NCI-H345 (cell line): ENCODE measurements at regions not wholly inside any gene's neighbourhood (a gene's known extent, or its start where the extent isn't known, plus 50 kb on each side); places are given as distances from the start of the nearest gene placed in this dataset.
"Not testable (repeated sequence)": the region's sequence is repeated elsewhere in the genome, so short reads cannot be mapped to it uniquely, and the experiment has no call there.

Source experiments
- DNase-seq: peaks from one replicate; lab custom pipeline; 2025; lab: John Stamatoyannopoulos, UW

- no peak for DNase-seq
Observed at GRCh38 chr10:113495553-113495952, 57.3 kb upstream of the HABP2 start.

GRCh38 chr10:113496111-113497109 is 56.4 kb upstream of the HABP2 start:
- DNase-seq = no peak

GRCh38 chr10:113497198-113497597 is 55.7 kb upstream of the HABP2 start:
- DNase-seq = no peak

GRCh38 chr10:113498997-113499396 is 53.9 kb upstream of the HABP2 start:
- DNase-seq = no peak

- DNase-seq = no peak
Observed at GRCh38 chr10:113499806-113500205, 53.0 kb upstream of the HABP2 start.

GRCh38 chr10:113501031-113501430 is 51.8 kb upstream of the HABP2 start:
- DNase-seq = not testable (repeated sequence)
